Astrocyte of the spinal cord (primary cell): ENCODE measurements at regions not wholly inside any gene's neighbourhood (a gene's known extent, or its start where the extent isn't known, plus 50 kb on each side); places are given as distances from the start of the nearest gene placed in this dataset.
A peak's percentile ranks its signal among the peaks of the same experiment; 100 is the strongest.

Source experiments
- DNase-seq: peaks from one replicate; pipeline ENCODE4 v3.0.0; 2011; ENCODE audit warnings: low read depth, low spot score
- H3K4me3 ChIP-seq: 2 replicates; pipeline ENCODE4 v1.5.1; 2011; ENCODE audit warnings: low read depth, mild to moderate bottlenecking, low read length, moderate library complexity
- in situ Hi-C: cut with HindIII; loops from 2 replicates; pipeline ENCODE4 v1.10.0; 2017; ENCODE audit warnings: low sequenced_read_pairs
- TF ChIP-seq, protein P1 (sequence below): IDR thresholded peaks from 2 replicates; pipeline ENCODE4 v1.5.1; 2012; ENCODE audit warnings: low read depth, mild to moderate bottlenecking, low read length, inconsistent platforms

DNA sequence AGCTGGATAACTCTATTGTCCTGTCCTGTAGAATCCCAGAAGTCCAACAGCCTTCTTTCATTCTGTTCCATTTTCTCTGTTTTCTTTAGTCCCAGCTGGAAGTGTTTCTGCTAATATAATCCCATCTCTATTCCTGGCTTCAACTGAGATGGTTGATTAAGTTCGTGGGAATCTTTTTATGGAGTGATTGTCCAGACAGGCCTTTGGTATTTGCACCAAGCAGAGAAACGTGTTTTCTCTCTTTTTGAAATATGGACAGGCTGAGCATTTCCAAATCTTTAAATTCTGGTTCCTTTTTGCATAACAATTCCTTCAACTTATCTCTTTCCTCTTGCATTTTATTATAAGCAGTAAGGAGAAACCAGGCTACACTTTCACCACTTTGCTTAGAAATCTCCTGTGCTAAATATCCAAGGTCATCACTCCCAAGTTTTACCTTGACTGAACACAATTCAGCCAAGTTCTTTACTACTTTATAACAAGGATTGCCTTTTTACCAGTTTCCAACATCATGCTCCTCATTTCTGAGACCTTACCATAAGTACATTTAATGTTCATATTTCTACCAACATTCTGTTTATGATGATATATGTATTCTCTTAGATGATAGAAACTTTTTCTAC, 108.8 kb downstream of the ZFP36L2 start:
- DNase-seq = no peak
- in situ Hi-C loops = no loop called here
- H3K4me3 ChIP-seq = no peak overlapping the region
- TF ChIP-seq, protein P1, sequence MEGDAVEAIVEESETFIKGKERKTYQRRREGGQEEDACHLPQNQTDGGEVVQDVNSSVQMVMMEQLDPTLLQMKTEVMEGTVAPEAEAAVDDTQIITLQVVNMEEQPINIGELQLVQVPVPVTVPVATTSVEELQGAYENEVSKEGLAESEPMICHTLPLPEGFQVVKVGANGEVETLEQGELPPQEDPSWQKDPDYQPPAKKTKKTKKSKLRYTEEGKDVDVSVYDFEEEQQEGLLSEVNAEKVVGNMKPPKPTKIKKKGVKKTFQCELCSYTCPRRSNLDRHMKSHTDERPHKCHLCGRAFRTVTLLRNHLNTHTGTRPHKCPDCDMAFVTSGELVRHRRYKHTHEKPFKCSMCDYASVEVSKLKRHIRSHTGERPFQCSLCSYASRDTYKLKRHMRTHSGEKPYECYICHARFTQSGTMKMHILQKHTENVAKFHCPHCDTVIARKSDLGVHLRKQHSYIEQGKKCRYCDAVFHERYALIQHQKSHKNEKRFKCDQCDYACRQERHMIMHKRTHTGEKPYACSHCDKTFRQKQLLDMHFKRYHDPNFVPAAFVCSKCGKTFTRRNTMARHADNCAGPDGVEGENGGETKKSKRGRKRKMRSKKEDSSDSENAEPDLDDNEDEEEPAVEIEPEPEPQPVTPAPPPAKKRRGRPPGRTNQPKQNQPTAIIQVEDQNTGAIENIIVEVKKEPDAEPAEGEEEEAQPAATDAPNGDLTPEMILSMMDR = no peak

DNA sequence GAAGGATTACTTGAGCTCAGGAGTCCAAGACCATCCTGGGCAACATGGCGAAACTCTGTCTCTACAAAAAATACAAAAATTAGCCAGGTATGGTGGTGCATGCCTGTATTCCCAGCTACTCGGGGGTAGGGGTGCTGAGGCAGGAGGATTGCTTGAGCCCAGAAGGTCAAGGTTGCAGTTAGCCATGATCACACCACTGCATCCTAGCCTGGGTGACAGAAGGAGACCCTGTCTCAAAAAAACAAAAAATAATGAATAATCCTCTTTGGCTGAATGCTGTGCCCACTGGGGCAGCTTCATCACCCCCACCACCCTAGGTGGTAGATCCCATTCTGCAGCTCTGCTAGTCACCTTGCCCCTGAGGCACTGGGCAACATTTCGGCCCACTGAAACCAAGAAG, 109.4 kb downstream of the ZFP36L2 start:
- no peak overlapping the region for H3K4me3 ChIP-seq
- in situ Hi-C loops = no loop called here
- TF ChIP-seq, protein P1 = no peak
- no peak for DNase-seq

DNA sequence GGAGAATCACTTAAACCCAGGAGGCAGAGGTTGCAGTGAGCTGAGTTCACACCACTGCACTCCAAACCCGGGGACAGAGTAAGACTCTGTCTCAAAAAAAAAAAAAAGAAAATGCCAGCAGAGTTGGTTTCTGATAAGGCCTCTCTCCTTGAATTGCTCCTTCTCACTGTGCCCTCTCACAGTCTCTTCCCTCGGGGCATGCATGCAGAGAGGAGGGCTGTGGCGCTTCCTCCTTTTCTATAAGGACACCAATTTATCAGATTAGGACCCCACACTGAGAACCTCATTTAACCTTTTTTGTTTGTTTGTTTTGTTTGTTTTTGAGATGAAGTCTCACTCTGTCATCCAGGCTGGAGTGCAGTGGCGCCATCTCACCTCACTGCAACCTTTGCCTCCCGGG, 110.5 kb downstream of the ZFP36L2 start:
- TF ChIP-seq, protein P1 = no peak
- H3K4me3 ChIP-seq = no peak overlapping the region
- no peak for DNase-seq
- in situ Hi-C loops = no loop called here

DNA sequence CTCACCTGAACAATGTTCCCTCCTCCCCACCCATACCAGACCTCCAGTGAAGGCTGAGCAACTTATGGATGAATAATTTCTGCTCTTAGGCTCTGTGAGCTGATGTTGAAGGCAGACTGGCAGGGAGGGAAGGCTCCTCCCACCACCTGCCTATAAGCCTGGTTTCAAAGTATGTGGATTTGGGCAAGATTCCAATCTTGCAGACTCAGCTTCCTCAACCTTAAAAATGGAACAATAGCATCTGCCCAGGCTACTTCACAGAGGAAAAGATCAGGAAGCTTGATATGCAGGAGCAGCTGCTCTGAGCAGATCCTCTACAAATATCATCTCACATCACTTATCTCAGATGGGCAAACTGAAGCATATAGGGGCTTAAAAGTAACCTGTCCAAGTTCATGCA, 112.2 kb downstream of the ZFP36L2 start:
- no peak overlapping the region for H3K4me3 ChIP-seq
- peak; percentile 32 for DNase-seq
- in situ Hi-C loops = no loop called here
- TF ChIP-seq, protein P1 = no peak

DNA sequence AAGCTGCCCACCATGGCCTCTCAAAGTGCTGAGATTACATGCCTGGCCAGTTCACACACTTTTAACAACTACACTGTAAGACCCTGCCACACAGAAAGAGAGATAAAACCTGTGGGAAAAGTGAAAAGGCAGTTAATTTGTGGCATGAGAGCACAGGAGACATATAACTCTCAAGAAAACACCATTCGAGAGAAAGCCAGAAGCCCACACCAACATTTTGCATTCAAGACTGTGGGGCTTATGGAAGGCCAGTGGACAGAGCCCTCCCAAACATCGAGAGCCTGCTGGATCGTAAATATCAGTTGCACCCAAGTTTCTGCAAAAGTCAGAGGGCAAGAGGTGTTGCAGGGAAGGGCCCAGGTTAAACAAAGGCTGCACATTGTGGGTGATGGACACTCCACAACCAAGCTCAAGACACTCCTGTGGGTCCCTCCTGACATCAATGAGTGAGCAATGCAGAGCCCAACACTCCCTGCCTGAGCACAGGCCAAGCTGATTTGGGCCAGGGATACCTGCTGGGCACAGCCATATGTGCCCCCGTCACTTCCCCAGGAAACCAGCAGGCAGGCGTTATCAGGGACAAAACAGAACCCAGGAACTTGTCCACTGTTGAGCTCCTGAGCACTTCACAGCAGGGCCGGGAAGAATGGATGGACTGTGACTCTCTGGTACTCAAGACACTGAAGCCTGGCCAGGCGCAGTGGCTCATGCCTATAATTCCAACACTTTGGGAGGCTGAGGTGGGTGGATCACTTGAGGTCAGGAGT, 114.4 kb downstream of the ZFP36L2 start:
- H3K4me3 ChIP-seq = no peak overlapping the region
- in situ Hi-C loops = no loop called here
- DNase-seq = no peak
- TF ChIP-seq, protein P1 = no peak

DNA sequence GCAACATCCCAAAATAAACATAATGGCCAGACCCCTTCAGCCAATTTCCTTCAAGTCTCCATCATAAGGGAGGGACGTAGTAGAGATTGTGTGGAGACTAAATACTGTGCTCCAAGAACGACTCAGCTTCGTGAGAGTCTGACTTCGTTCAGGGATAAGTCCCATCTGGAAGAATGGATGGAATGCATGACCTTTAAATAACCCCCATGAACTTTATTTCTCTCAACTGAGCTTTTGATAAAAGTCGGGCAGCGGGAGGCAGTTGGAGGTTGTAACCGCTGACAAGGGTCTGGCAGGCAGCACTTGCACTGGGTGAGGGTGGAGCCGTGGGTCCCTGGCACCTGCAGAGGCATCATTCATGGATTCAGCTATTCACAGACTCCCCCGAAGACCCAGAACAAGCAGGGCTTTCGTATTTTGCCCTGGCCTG, 115.9 kb downstream of the ZFP36L2 start:
- in situ Hi-C loops = no loop called here
- DNase-seq = peak; percentile 50
- TF ChIP-seq, protein P1 = no peak
- H3K4me3 ChIP-seq = no peak overlapping the region
